Tibial artery (tissue), 4 donors: ENCODE measurements at regions not wholly inside any gene's neighbourhood (a gene's known extent, or its start where the extent isn't known, plus 50 kb on each side); places are given as distances from the start of the nearest gene placed in this dataset.

Experiments used
- DNase-seq, 2 donors: peaks; one replicate each; pipeline ENCODE4 v3.0.0-alpha.2; 2019
- H3K27ac ChIP-seq, 2 donors: fragments of 200-600 bp; sonication (generic) in 1 of 2; 1 replicate in 1 of 2; 2 replicates in 1 of 2; pipeline ENCODE4 v1.5.1; 2018 to 2019; ENCODE audit warnings: mild to moderate bottlenecking in 1 of 2
- H3K27me3 ChIP-seq, 2 donors: fragments of 200-600 bp; sonication (generic) in 1 of 2; one replicate each; pipeline versions ENCODE4 v1.5.1 to v1.6.0; 2016 to 2019
- H3K36me3 ChIP-seq, 3 donors: fragments of 200-600 bp; sonication (generic) in 2 of 3; one replicate each; pipeline ENCODE4 v1.5.1; 2016 to 2019; ENCODE audit warnings: mild to moderate bottlenecking in 2 of 3
- H3K4me1 ChIP-seq, 4 donors: fragments of 200-600 bp; sonication (generic) in 2 of 4; 1 replicate in 3 of 4; 2 replicates in 1 of 4; pipeline ENCODE4 v1.5.1; 2016 to 2019
- H3K4me3 ChIP-seq, 2 donors: fragments of 200-600 bp; sonication (generic) in 1 of 2; 1 replicate in 1 of 2; 2 replicates in 1 of 2; pipeline ENCODE4 v1.5.1; 2018 to 2019; ENCODE audit warnings: mild to moderate bottlenecking in 2 of 2
- H3K9me3 ChIP-seq, 3 donors: fragments of 200-600 bp; sonication (generic) in 1 of 3; one replicate each; pipeline ENCODE4 v1.5.1; 2016 to 2019
- intact Hi-C: fragments of 100-400 bp; cut with DNase I; formaldehyde crosslinking; loops from one replicate; pipeline ENCODE4 v1.15.0; 2023; ENCODE audit warnings: low total_unique reads
- TF ChIP-seq, protein P1 (sequence below), 2 experiments: fragments of 200-600 bp in 1 of 2; fragments of 450-650 bp in 1 of 2; IDR thresholded peaks; one replicate each; pipeline ENCODE4 v1.5.1; 2017 to 2019; ENCODE audit warnings: antibody characterized with exemption in 2 of 2, mild to moderate bottlenecking in 1 of 2, moderate library complexity in 1 of 2

DNA sequence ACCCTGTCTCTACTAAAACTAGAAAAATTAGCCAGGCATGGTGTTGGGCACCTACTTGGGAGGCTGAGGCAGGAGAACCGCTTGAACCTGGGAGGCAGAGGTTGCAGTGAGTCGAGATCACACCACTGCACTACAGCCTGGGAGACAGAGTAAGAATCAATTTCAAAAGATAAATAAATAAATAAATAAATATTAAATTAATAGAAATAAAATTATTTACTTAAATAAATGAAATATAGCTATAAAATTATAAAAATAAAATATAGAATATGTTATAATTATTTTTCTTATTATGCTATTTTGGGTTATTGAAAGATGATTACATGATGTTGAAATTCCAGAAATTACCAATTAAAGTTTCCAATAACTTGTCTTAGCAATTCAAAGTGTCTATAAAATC lies 1029.8 kb upstream of the AGA start:
- intact Hi-C loops = no loop called here
- no peaks in the 10 kb centered on the region for H3K27me3 ChIP-seq

GRCh38 chr4:178480105-178480504 lies 1037.9 kb upstream of the AGA start:
- TF ChIP-seq, protein P1, sequence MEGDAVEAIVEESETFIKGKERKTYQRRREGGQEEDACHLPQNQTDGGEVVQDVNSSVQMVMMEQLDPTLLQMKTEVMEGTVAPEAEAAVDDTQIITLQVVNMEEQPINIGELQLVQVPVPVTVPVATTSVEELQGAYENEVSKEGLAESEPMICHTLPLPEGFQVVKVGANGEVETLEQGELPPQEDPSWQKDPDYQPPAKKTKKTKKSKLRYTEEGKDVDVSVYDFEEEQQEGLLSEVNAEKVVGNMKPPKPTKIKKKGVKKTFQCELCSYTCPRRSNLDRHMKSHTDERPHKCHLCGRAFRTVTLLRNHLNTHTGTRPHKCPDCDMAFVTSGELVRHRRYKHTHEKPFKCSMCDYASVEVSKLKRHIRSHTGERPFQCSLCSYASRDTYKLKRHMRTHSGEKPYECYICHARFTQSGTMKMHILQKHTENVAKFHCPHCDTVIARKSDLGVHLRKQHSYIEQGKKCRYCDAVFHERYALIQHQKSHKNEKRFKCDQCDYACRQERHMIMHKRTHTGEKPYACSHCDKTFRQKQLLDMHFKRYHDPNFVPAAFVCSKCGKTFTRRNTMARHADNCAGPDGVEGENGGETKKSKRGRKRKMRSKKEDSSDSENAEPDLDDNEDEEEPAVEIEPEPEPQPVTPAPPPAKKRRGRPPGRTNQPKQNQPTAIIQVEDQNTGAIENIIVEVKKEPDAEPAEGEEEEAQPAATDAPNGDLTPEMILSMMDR (IDR thresholded peaks at IDR 0.05) = no peak
- DNase-seq = no peak
- no peaks in the 10 kb centered on the region for H3K36me3 ChIP-seq
- intact Hi-C loops = no loop called here
- no peaks in the 10 kb centered on the region for H3K27me3 ChIP-seq
- no peak overlapping the region for H3K27ac ChIP-seq
- no peaks in the 10 kb centered on the region for H3K4me1 ChIP-seq
- no peak overlapping the region for H3K4me3 ChIP-seq
- H3K9me3 ChIP-seq = no peaks in the 10 kb centered on the region

More for the DNA sequence above, 1029.8 kb upstream of the AGA start:
- H3K36me3 ChIP-seq = no peaks in the 10 kb centered on the region
- no peak overlapping the region for H3K4me3 ChIP-seq
- TF ChIP-seq, protein P1 (IDR thresholded peaks at IDR 0.05) = no peak
- no peaks in the 10 kb centered on the region for H3K9me3 ChIP-seq
- H3K27ac ChIP-seq = no peak overlapping the region
- no peaks in the 10 kb centered on the region for H3K4me1 ChIP-seq
- DNase-seq = no peak

DNA sequence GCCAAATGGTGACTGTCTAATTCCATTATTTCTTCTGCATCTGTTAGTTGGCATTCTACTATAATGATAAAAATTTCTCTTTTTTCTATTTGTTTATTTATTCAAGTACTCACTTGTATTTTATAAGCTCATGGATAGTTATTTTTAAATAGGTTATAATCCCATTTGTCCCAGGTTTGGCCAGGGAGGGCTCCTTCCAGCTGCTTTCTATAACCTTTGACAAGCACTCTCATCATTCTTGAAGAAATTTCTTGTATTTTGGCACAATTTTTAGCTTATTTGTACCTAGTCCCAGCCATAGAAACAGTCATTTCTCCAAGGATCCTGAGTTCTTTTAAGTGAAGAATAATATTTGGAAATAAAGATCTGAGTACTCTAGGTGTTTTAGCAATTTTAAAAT lies 1038.6 kb upstream of the AGA start:
- Histone ChIP-seq H3K27ac (no peak overlapping the region), H3K36me3 (no peaks in the 10 kb centered on the region), H3K9me3 (no peaks in the 10 kb centered on the region), H3K27me3 (no peaks in the 10 kb centered on the region), H3K4me3 (no peak overlapping the region), H3K4me1 (no peaks in the 10 kb centered on the region)
- no peak for DNase-seq
- intact Hi-C loops = no loop called here
- TF ChIP-seq, protein P1 (IDR thresholded peaks at IDR 0.05) = no peak

DNA sequence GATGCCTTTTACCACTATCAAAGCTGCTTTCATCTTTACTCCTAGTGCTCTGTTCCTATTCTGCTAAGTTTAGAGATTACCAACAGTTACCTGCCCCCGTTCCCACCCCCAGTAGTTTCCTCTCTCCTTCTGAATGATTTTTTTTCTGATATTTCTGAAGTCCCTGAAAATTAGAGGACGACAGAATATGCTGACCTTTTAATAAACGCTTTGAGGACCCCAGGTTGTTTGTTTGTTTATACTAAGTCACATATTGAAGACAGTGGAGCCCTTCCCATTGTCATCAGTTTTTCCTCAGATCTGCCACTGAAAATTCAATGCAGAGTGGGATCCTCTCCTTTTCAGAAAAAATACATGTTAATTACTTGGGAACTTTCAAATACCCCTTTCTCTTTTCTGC lies 1039.3 kb upstream of the AGA start:
- no peak for DNase-seq
- TF ChIP-seq, protein P1 (IDR thresholded peaks at IDR 0.05) = no peak
- no peaks in the 10 kb centered on the region for H3K27me3 ChIP-seq
- no peaks in the 10 kb centered on the region for H3K9me3 ChIP-seq
- no peak overlapping the region for H3K4me3 ChIP-seq
- H3K27ac ChIP-seq = no peak overlapping the region
- H3K36me3 ChIP-seq = no peaks in the 10 kb centered on the region
- intact Hi-C loops = no loop called here
- no peaks in the 10 kb centered on the region for H3K4me1 ChIP-seq

- H3K27ac ChIP-seq = no peak overlapping the region
- no peak for DNase-seq
- H3K4me3 ChIP-seq = no peak overlapping the region
- intact Hi-C loops = no loop called here
- H3K4me1 ChIP-seq = no peaks in the 10 kb centered on the region
- no peaks in the 10 kb centered on the region for H3K36me3 ChIP-seq
- TF ChIP-seq, protein P1 (IDR thresholded peaks at IDR 0.05) = no peak
- H3K27me3 ChIP-seq = no peaks in the 10 kb centered on the region
- no peaks in the 10 kb centered on the region for H3K9me3 ChIP-seq
Measured at GRCh38 chr4:178523038-178523437, 1080.8 kb upstream of the AGA start.

DNA sequence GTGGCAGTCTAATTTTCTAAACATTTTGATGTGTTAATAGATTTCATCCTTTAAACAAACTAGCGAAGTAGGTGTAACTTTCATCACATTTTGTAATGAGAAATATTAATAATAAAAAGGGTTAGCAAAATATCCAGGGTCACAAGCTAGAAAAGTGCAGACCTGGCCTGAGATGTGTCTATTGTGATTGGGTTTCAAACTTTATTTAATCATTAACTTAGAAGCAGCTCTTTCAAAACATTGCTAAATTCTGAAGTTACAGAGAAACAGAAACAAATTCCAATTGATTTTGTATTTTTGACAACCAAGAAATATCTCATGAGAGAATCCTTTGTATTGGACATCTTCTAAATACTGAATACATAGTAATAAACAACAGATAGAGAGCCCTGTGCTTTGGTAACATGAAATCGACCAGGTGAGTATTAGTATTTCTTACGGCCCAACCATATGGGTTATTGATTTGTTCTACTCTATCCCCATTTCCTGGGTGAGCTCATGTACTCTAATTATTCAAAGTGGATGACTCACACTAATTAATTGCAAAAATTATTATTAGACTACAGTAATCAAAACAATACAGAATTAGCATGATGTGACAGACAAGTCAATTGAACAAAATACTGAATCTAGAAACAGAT lies 1093.8 kb upstream of the AGA start:
- intact Hi-C loops = no loop called here
- H3K27me3 ChIP-seq = no peaks in the 10 kb centered on the region
- TF ChIP-seq, protein P1 (IDR thresholded peaks at IDR 0.05) = no peak
- no peak overlapping the region for H3K27ac ChIP-seq
- no peak for DNase-seq
- no peak overlapping the region for H3K4me3 ChIP-seq
- no peaks in the 10 kb centered on the region for H3K4me1 ChIP-seq
- no peaks in the 10 kb centered on the region for H3K36me3 ChIP-seq
- H3K9me3 ChIP-seq = no peaks in the 10 kb centered on the region
